ENCODE measurements at regions not wholly inside any gene's neighbourhood (a gene's known extent, or its start where the extent isn't known, plus 50 kb on each side); places are given as distances from the start of the nearest gene placed in this dataset.
A peak's percentile ranks its signal among the peaks of the same experiment; 100 is the strongest.

GRCh38 chr14:87065366-87065765 is 927.6 kb downstream of the GALC start:
- TF ChIP-seq POLR2A (IDR thresholded peaks at IDR 0.05; ENCODE audit: low read depth, low read length), result no peak
- DNase-seq (ENCODE audit: insufficient read length, low spot score) (no peak), FAIRE-seq (no peak)

DNA sequence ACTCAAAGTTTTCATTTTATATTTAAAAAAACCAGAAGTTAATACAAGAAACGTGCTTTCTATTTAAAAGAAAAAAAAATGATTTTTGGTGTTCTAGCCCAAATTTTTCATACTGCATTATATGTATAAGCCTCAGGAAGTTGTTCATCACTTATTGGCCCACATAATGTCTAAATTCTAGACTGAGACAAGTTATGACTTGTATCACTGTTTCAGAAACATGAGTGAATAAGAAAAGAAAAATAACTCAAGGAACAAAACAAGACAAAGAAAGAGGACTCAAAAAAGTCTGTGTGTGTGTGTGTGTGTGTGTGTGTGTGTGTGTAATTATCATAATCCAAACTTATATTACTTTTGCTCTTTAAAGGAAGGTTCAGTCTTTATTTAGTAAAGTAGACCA is 929.8 kb downstream of the GALC start:
- DNase-seq (ENCODE audit: insufficient read length, low spot score), result no peak
- TF ChIP-seq POLR2A (IDR thresholded peaks at IDR 0.05; ENCODE audit: low read depth, low read length), result no peak
- no peak for FAIRE-seq

GRCh38 chr14:87060405-87060804 is 932.6 kb downstream of the GALC start:
- FAIRE-seq (no peak), DNase-seq (ENCODE audit: insufficient read length, low spot score) (no peak)
- TF ChIP-seq POLR2A (IDR thresholded peaks at IDR 0.05; ENCODE audit: low read depth, low read length), result no peak

- FAIRE-seq, result no peak
Observed at GRCh38 chr14:87059060-87059839, 933.7 kb downstream of the GALC start.

GRCh38 chr14:87055007-87055406 is 938.0 kb downstream of the GALC start:
- FAIRE-seq (no peak), DNase-seq (ENCODE audit: insufficient read length, low spot score) (no peak)
- no peak for TF ChIP-seq POLR2A (IDR thresholded peaks at IDR 0.05; ENCODE audit: low read depth, low read length)

More at GRCh38 chr14:87059060-87059839, 933.7 kb downstream of the GALC start:
- no peak for DNase-seq (ENCODE audit: insufficient read length, low spot score)
- TF ChIP-seq POLR2A (IDR thresholded peaks at IDR 0.05; ENCODE audit: low read depth, low read length), result no peak

DNA sequence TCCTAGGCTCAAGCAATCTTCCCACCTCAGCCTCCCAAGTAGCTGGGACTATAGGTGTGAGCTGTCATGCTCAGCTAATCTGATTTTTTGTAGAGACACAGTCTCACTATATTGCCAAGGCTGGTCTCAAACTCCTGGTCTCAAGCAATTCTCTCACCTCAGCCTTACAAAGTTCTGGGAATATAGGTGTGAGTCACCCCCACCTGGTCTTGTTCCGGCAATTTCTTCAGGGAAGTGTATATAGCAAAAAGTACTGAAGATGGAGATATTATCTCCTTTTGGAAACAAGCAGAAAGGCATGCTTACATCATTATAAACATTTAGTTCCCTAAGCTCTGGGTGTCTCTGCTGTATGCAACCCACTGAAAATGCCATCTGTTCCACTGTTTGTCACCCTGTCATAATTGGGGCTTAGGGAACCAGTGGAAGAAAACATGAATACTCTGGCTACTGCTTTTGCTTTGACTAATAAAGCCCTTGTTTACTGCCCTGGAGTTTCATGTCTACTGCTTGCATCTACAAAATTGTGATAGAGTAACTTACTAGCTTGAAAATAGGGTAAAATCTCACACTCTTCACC is 940.2 kb downstream of the GALC start:
- DNase-seq (ENCODE audit: insufficient read length, low spot score) (no peak), FAIRE-seq (no peak)
- no peak for TF ChIP-seq POLR2A (IDR thresholded peaks at IDR 0.05; ENCODE audit: low read depth, low read length)

- FAIRE-seq (no peak), DNase-seq (ENCODE audit: insufficient read length, low spot score) (no peak)
- no peak for TF ChIP-seq POLR2A (IDR thresholded peaks at IDR 0.05; ENCODE audit: low read depth, low read length)
Observed at GRCh38 chr14:87050421-87050820, 942.6 kb downstream of the GALC start.

GRCh38 chr14:87049950-87050349 is 943.0 kb downstream of the GALC start:
- FAIRE-seq, result no peak
- peak; percentile 2 for DNase-seq (ENCODE audit: insufficient read length, low spot score)
- TF ChIP-seq POLR2A (IDR thresholded peaks at IDR 0.05; ENCODE audit: low read depth, low read length), result no peak

DNA sequence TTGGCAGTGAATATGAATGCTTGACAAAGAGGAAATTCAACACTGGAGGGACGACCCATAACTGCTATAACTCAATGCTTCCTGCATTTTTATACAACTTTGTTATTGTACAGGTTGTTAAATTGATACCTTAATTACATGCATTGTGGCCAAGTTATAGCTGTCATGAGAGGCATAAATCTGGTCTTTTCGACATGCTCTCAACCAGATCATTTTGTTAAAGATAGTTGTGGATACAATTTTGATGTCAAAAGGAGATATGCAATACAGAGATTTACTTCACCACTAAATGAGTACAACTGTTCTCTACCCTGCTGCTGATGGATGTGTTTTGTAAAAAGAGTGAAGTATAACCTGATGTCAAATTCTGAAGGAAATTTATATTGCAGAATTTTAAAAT is 946.0 kb downstream of the GALC start:
- DNase-seq (ENCODE audit: insufficient read length, low spot score), result no peak
- TF ChIP-seq POLR2A (IDR thresholded peaks at IDR 0.05; ENCODE audit: low read depth, low read length), result no peak
- FAIRE-seq, result no peak

DNA sequence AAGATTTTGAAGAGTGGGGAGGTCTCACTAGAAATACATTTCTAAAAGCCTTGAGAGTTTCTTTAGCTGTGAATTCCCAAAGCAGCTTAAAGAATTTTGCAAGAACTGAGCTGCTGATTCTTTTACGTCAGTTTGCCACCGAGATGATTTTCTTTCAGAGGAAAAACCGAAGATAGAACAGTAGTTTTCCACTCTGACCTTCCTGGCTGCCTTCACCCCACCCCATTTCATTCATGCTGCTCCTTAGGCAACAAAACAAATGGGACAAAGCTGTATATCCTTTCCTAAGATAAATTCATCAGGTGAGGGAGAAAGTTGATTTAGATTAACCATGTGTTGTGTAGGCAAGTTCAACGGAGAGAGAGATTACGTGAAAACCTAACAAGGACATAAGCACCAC is 947.0 kb downstream of the GALC start:
- no peak for TF ChIP-seq POLR2A (IDR thresholded peaks at IDR 0.05; ENCODE audit: low read depth, low read length)
- DNase-seq (ENCODE audit: insufficient read length, low spot score) (no peak), FAIRE-seq (no peak)

- FAIRE-seq, result no peak
Observed at GRCh38 chr14:87045246-87045645, 947.7 kb downstream of the GALC start.

DNA sequence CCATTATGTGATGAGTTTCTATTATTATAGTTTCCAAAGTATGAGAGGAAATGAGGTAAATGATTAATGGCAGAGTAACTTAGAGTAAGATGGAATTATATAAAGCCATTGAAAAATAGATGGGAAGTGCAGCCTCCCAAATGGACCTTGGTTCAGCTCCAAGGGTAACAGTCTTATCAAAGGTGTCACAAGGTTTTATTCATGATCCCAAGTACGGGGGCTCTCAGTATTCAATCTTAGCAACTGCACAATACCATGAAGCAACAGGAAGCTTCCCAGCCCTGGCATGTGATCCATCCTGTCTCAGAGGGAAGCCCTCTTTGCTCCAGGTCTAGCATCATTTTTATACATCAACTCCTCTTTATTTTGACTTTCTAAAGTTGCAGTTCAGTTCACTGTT is 948.2 kb downstream of the GALC start:
- FAIRE-seq (no peak), DNase-seq (ENCODE audit: insufficient read length, low spot score) (no peak)
- no peak for TF ChIP-seq POLR2A (IDR thresholded peaks at IDR 0.05; ENCODE audit: low read depth, low read length)

More at GRCh38 chr14:87045246-87045645, 947.7 kb downstream of the GALC start:
- DNase-seq (ENCODE audit: insufficient read length, low spot score), result no peak
- TF ChIP-seq POLR2A (IDR thresholded peaks at IDR 0.05; ENCODE audit: low read depth, low read length), result no peak

GRCh38 chr14:87043667-87044200 is 949.2 kb downstream of the GALC start:
- FAIRE-seq, result no peak
- no peak for DNase-seq (ENCODE audit: insufficient read length, low spot score)
- TF ChIP-seq POLR2A (IDR thresholded peaks at IDR 0.05; ENCODE audit: low read depth, low read length), result no peak

DNA sequence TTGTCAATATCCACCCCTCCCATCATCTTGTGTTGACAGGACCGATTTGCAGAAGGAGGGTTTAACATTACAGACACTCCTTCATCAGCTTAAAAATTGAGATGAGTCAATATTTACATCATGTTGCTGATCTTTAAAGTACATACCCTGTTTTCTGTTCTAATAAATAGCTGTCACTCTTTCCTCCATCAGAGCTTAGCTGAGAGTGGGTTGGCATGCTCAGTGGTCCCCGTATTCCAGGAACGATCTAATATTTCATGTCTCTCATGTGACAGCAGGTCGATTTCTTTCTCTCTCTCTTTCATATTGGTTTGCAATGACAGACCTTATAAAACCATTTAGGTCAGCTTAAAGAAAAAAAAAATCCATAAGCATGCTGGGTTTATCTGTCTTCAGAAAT is 950.6 kb downstream of the GALC start:
- no peak for TF ChIP-seq POLR2A (IDR thresholded peaks at IDR 0.05; ENCODE audit: low read depth, low read length)
- no peak for FAIRE-seq

More for the DNA sequence above, 950.6 kb downstream of the GALC start:
- no peak for DNase-seq (ENCODE audit: insufficient read length, low spot score)
